ENCODE measurements at regions not wholly inside any gene's neighbourhood (a gene's known extent, or its start where the extent isn't known, plus 50 kb on each side); places are given as distances from the start of the nearest gene placed in this dataset.

GRCh38 chr12:30859226-30859625 is 67.3 kb upstream of the TSPAN11 start:
- Histone ChIP-seq H4K20me1 (ENCODE audit: control insufficient read depth, extremely low read depth, insufficient read depth, low read length) (no peaks in the 10 kb centered on the region), H3K27ac (ENCODE audit: insufficient read depth, low read length) (no peak overlapping the region), H3K4me1 (ENCODE audit: control insufficient read depth, extremely low read depth, insufficient read depth, low read length) (no peaks in the 10 kb centered on the region), H3K79me2 (ENCODE audit: control insufficient read depth, insufficient read depth, low read length) (no peaks in the 10 kb centered on the region), H3K4me2 (ENCODE audit: extremely low read depth, insufficient read depth, low read length) (no peak overlapping the region), H3K9me3 (ENCODE audit: control insufficient read depth, insufficient read depth, low read depth, low read length) (no peaks in the 10 kb centered on the region), H2AFZ (ENCODE audit: low read length) (no peak overlapping the region), H3K4me3 (replicated peaks in 1 of 4; ENCODE audit: control extremely low read depth in 1 of 4, insufficient read depth in 1 of 4, low read depth in 3 of 4, low read length in 4 of 4) (no peak overlapping the region), H3K9ac (ENCODE audit: insufficient read depth, low read length) (no peak overlapping the region), H3K36me3 (ENCODE audit: control insufficient read depth, insufficient read depth, low read length) (no peaks in the 10 kb centered on the region), H3K27me3 (ENCODE audit: control insufficient read depth, insufficient read depth, low read length) (no peaks in the 10 kb centered on the region)
- no peak for DNase-seq (ENCODE audit: low read depth in 2 of 2)
- TF ChIP-seq CTCF (conservative IDR thresholded peaks at IDR 0.05 in 1 of 2, IDR thresholded peaks at IDR 0.05 in 1 of 2; ENCODE audit: low read depth in 1 of 2, low read length in 2 of 2) (no peak), EZH2 (IDR thresholded peaks at IDR 0.05; ENCODE audit: low read length, missing control alignments) (no peak)

- H3K4me3 ChIP-seq (replicated peaks in 1 of 4; ENCODE audit: control extremely low read depth in 1 of 4, insufficient read depth in 1 of 4, low read depth in 3 of 4, low read length in 4 of 4), result no peak overlapping the region
- H2AFZ ChIP-seq (ENCODE audit: low read length), result no peak overlapping the region
- no peaks in the 10 kb centered on the region for H3K27me3 ChIP-seq (ENCODE audit: control insufficient read depth, insufficient read depth, low read length)
- H3K9ac ChIP-seq (ENCODE audit: insufficient read depth, low read length), result no peak overlapping the region
- H4K20me1 ChIP-seq (ENCODE audit: control insufficient read depth, extremely low read depth, insufficient read depth, low read length), result no peaks in the 10 kb centered on the region
- no peaks in the 10 kb centered on the region for H3K4me1 ChIP-seq (ENCODE audit: control insufficient read depth, extremely low read depth, insufficient read depth, low read length)
- H3K4me2 ChIP-seq (ENCODE audit: extremely low read depth, insufficient read depth, low read length), result no peak overlapping the region
- H3K79me2 ChIP-seq (ENCODE audit: control insufficient read depth, insufficient read depth, low read length), result no peaks in the 10 kb centered on the region
- no peaks in the 10 kb centered on the region for H3K9me3 ChIP-seq (ENCODE audit: control insufficient read depth, insufficient read depth, low read depth, low read length)
- H3K27ac ChIP-seq (ENCODE audit: insufficient read depth, low read length), result no peak overlapping the region
- no peak for DNase-seq (ENCODE audit: low read depth in 2 of 2)
- no peaks in the 10 kb centered on the region for H3K36me3 ChIP-seq (ENCODE audit: control insufficient read depth, insufficient read depth, low read length)
- TF ChIP-seq CTCF (conservative IDR thresholded peaks at IDR 0.05 in 1 of 2, IDR thresholded peaks at IDR 0.05 in 1 of 2; ENCODE audit: low read depth in 1 of 2, low read length in 2 of 2), result no peak
- TF ChIP-seq EZH2 (IDR thresholded peaks at IDR 0.05; ENCODE audit: low read length, missing control alignments), result no peak
These were observed 68.1 kb upstream of the TSPAN11 start for GRCh38 chr12:30858471-30858870.

DNA sequence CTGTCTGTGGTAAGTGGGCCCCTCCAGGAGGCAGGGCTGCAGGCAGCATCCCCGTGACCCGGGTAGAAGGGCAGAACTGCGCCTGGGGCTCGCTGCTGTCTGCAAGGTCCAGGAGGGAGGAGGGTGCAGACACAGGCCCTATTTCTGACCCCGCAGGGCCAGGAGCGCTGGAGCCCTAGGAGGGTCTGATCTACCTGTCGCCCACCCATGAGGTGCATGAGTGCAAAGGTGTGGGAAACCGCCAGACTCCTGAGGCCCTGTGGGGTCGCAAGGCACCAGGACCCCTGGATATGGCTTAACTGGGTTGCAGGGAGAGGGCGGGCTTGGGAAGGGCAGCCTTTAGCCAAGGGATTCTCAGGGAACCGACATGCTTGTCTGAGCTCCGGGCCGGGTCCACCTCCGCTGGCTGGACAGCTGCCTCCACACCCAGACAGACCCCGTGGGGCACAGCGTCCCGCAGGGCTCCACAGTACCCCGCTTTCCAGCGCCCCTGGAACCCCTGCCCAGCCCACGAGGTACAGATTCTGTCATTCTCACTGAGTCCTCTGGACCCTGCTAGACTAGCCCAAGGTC is 72.9 kb upstream of the TSPAN11 start:
- Histone ChIP-seq H3K4me3 (replicated peaks in 1 of 4; ENCODE audit: control extremely low read depth in 1 of 4, insufficient read depth in 1 of 4, low read depth in 3 of 4, low read length in 4 of 4) (no peak overlapping the region), H2AFZ (ENCODE audit: low read length) (no peak overlapping the region), H3K9ac (ENCODE audit: insufficient read depth, low read length) (no peak overlapping the region), H3K27me3 (ENCODE audit: control insufficient read depth, insufficient read depth, low read length) (no peaks in the 10 kb centered on the region), H3K9me3 (ENCODE audit: control insufficient read depth, insufficient read depth, low read depth, low read length) (no peaks in the 10 kb centered on the region), H4K20me1 (ENCODE audit: control insufficient read depth, extremely low read depth, insufficient read depth, low read length) (no peaks in the 10 kb centered on the region), H3K36me3 (ENCODE audit: control insufficient read depth, insufficient read depth, low read length) (no peaks in the 10 kb centered on the region), H3K4me2 (ENCODE audit: extremely low read depth, insufficient read depth, low read length) (no peak overlapping the region), H3K79me2 (ENCODE audit: control insufficient read depth, insufficient read depth, low read length) (no peaks in the 10 kb centered on the region), H3K27ac (ENCODE audit: insufficient read depth, low read length) (no peak overlapping the region), H3K4me1 (ENCODE audit: control insufficient read depth, extremely low read depth, insufficient read depth, low read length) (no peaks in the 10 kb centered on the region)
- no peak for TF ChIP-seq CTCF (conservative IDR thresholded peaks at IDR 0.05 in 1 of 2, IDR thresholded peaks at IDR 0.05 in 1 of 2; ENCODE audit: low read depth in 1 of 2, low read length in 2 of 2)
- TF ChIP-seq EZH2 (IDR thresholded peaks at IDR 0.05; ENCODE audit: low read length, missing control alignments), result no peak
- DNase-seq (ENCODE audit: low read depth in 2 of 2), result no peak
